Mucosa of descending colon (tissue), 3 donors: ENCODE measurements at regions not wholly inside any gene's neighbourhood (a gene's known extent, or its start where the extent isn't known, plus 50 kb on each side); places are given as distances from the start of the nearest gene placed in this dataset.

Experiments used
- ATAC-seq: fragments of 200-7000 bp; cut with Tn5 transposase; one replicate; pipeline ENCODE4 v1.9.1; 2020; ENCODE audit warnings: mild to moderate bottlenecking, moderate library complexity
- DNase-seq, 3 donors: peaks; one replicate each; pipeline ENCODE4 v3.0.0-alpha.2; 2020
- H3K36me3 ChIP-seq: fragments of 200-600 bp; one replicate; pipeline ENCODE4 v1.8.0; 2021; ENCODE audit warnings: low read depth, mild to moderate bottlenecking
- H3K4me1 ChIP-seq: fragments of 200-600 bp; one replicate; pipeline ENCODE4 v1.8.0; 2021; ENCODE audit warnings: low read depth, mild to moderate bottlenecking
- H3K4me3 ChIP-seq: fragments of 200-600 bp; one replicate; pipeline ENCODE4 v1.8.0; 2021; ENCODE audit warnings: mild to moderate bottlenecking
- H3K9me3 ChIP-seq: fragments of 200-600 bp; one replicate; pipeline ENCODE4 v1.8.0; 2021; ENCODE audit warnings: mild to moderate bottlenecking
- intact Hi-C, 2 donors: fragments of 100-400 bp; cut with DNase I in 1 of 2; cut with micrococcal nuclease in 1 of 2; formaldehyde crosslinking; loops; one replicate each; pipeline versions ENCODE4 v1.11.0 to v1.11.1; 2022; cut with DNase I, micrococcal nuclease
- TF ChIP-seq, protein P1 (sequence below): fragments of 200-600 bp; IDR thresholded peaks from one replicate; pipeline ENCODE4 v1.8.0; 2022; ENCODE audit warnings: antibody characterized with exemption, mild to moderate bottlenecking
- donor health status: DM: no; HTN: no; CAD: no; lungs with moderate emphysema.
- donor health status: DM: no; HTN: no; CAD: no.
- donor health status: DM: no; HTN: yes; CAD: no.

GRCh38 chr13:44816701-44817100, 172.6 kb downstream of the NUFIP1 start:
- ATAC-seq, result no peak
- no peak overlapping the region for H3K4me3 ChIP-seq
- intact Hi-C loops, result no loop called here

DNA sequence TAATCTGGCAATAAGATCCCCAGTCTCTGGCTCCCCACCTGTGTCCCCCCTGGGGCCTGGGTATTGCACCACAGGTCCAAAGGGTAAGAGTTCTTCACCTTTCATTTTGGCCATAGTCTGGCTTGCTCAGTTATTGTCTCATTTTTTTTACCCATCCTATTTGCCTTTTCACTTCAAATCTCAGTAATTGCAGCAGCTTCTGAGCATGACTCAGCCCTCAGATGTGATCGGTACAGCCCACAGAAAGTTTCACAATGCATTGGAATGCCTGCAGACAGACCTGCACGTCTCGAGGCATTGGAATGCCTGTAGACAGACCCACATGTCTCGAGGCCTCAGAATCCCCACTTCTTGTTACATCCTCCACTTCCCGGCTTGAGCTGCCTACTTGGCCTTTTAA, 173.6 kb downstream of the NUFIP1 start:
- Histone ChIP-seq H3K4me3 (no peak overlapping the region), H3K9me3 (no peaks in the 10 kb centered on the region), H3K4me1 (peaks cover 6% of the 10 kb centered on the region), H3K36me3 (no peaks in the 10 kb centered on the region)
- no peak for DNase-seq
- ATAC-seq, result peak; percentile 48
- TF ChIP-seq, protein P1, sequence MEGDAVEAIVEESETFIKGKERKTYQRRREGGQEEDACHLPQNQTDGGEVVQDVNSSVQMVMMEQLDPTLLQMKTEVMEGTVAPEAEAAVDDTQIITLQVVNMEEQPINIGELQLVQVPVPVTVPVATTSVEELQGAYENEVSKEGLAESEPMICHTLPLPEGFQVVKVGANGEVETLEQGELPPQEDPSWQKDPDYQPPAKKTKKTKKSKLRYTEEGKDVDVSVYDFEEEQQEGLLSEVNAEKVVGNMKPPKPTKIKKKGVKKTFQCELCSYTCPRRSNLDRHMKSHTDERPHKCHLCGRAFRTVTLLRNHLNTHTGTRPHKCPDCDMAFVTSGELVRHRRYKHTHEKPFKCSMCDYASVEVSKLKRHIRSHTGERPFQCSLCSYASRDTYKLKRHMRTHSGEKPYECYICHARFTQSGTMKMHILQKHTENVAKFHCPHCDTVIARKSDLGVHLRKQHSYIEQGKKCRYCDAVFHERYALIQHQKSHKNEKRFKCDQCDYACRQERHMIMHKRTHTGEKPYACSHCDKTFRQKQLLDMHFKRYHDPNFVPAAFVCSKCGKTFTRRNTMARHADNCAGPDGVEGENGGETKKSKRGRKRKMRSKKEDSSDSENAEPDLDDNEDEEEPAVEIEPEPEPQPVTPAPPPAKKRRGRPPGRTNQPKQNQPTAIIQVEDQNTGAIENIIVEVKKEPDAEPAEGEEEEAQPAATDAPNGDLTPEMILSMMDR, result no peak
- intact Hi-C loops, result no loop called here

More at GRCh38 chr13:44816701-44817100, 172.6 kb downstream of the NUFIP1 start:
- peaks cover 6% of the 10 kb centered on the region for H3K4me1 ChIP-seq
- no peaks in the 10 kb centered on the region for H3K36me3 ChIP-seq
- no peaks in the 10 kb centered on the region for H3K9me3 ChIP-seq
- TF ChIP-seq, protein P1, result no peak
- DNase-seq, result no peak

- Histone ChIP-seq H3K4me3 (no peak overlapping the region), H3K36me3 (no peaks in the 10 kb centered on the region), H3K9me3 (no peaks in the 10 kb centered on the region), H3K4me1 (peaks cover 6% of the 10 kb centered on the region)
- TF ChIP-seq, protein P1, result no peak
- intact Hi-C loops, result no loop called here
- no peak for DNase-seq
- ATAC-seq, result no peak
These were observed 174.4 kb downstream of the NUFIP1 start for GRCh38 chr13:44814836-44815235.

DNA sequence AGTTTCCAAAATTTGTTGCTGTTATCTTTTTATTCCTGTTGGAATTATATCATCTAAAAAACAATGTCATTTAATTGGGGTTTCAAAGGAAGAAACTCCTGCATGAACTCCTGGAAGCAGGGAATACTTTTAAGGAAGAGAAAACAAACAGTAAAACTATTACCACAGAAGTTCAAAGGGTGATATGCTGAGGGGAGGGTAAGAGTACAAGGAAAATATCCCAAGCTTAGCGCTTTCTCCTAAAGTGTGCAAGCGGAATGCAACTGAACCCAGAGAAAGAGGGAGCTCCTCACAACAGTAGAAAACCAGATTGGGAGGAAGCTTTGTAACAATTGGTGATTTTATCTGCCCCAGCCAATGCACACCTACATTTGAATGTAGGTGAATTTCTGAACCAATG, 175.1 kb downstream of the NUFIP1 start:
- TF ChIP-seq, protein P1, result no peak
- peak; percentile 69 for ATAC-seq
- Histone ChIP-seq H3K4me3 (no peak overlapping the region), H3K4me1 (peaks cover 6% of the 10 kb centered on the region), H3K36me3 (no peaks in the 10 kb centered on the region), H3K9me3 (no peaks in the 10 kb centered on the region)
- intact Hi-C loops, result no loop called here
- DNase-seq, result no peak

GRCh38 chr13:44812818-44813217, 176.5 kb downstream of the NUFIP1 start:
- DNase-seq (no peak), ATAC-seq (no peak)
- intact Hi-C loops, result no loop called here
- no peak overlapping the region for H3K4me3 ChIP-seq
- peaks cover 6% of the 10 kb centered on the region for H3K4me1 ChIP-seq
- TF ChIP-seq, protein P1, result no peak
- H3K9me3 ChIP-seq, result no peaks in the 10 kb centered on the region
- H3K36me3 ChIP-seq, result no peaks in the 10 kb centered on the region
